Peyer's patch (tissue), 4 donors: ENCODE measurements at regions not wholly inside any gene's neighbourhood (a gene's known extent, or its start where the extent isn't known, plus 50 kb on each side); places are given as distances from the start of the nearest gene placed in this dataset.

Experiments
- DNase-seq, 3 donors: peaks; one replicate each; pipeline ENCODE4 v3.0.0-alpha.2; 2017 to 2019
- H3K27ac ChIP-seq, 4 donors: fragments of 200-600 bp; sonication (generic); one replicate each; pipeline ENCODE4 v1.5.1; 2016 to 2019
- H3K27me3 ChIP-seq, 2 donors: fragments of 200-600 bp; sonication (generic); one replicate each; pipeline ENCODE4 v1.5.1; 2019
- H3K36me3 ChIP-seq, 3 donors: fragments of 200-600 bp; sonication (generic); one replicate each; pipeline ENCODE4 v1.5.1; 2016 to 2019
- H3K4me1 ChIP-seq, 4 donors: fragments of 200-600 bp; sonication (generic); one replicate each; pipeline ENCODE4 v1.5.1; 2016 to 2019
- H3K4me3 ChIP-seq, 4 donors: fragments of 200-600 bp; sonication (generic); 1 replicate in 3 of 4; 2 replicates in 1 of 4; pipeline ENCODE4 v1.5.1; 2016 to 2019; ENCODE audit warnings: mild to moderate bottlenecking in 1 of 4
- H3K9me3 ChIP-seq, 4 donors: fragments of 200-600 bp; sonication (generic); one replicate each; pipeline ENCODE4 v1.5.1; 2016 to 2019; ENCODE audit warnings: mild to moderate bottlenecking in 1 of 4
- POLR2A ChIP-seq, 2 donors: fragments of 450-650 bp; IDR thresholded peaks; one replicate each; pipeline ENCODE4 v1.5.1; 2017; ENCODE audit warnings: antibody characterized with exemption in 2 of 2, mild to moderate bottlenecking in 2 of 2, moderate library complexity in 2 of 2
- TF ChIP-seq, protein P1 (sequence below), 6 experiments: fragments of 450-650 bp in 4 of 6; fragments of 200-600 bp in 2 of 6; sonication (generic) in 1 of 6; IDR thresholded peaks; one replicate each; pipeline ENCODE4 v1.5.1; 2017 to 2019; ENCODE audit warnings: antibody characterized with exemption in 6 of 6, mild to moderate bottlenecking in 3 of 6, moderate library complexity in 1 of 6

DNA sequence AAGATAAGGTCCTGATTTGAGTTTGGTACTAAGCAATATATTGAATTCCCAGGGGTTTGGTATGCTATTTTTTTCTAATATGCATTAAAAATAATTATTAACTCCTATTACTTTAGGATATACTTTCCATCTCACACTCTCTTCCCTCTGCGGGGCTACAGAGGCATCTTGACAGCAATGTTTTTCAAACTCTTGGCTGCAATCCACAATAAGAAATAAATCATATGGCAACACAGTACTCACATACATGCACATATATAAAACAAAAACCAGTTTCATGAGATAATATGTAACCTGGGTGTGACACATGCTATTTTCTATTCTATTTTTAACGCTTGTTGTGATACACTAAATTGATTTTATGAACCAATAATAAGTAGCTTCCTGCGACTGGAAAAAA, 189.5 kb downstream of the UNC5CL start:
- H3K4me1 ChIP-seq, result no peaks in the 10 kb centered on the region
- no peaks in the 10 kb centered on the region for H3K9me3 ChIP-seq
- H3K27ac ChIP-seq, result no peak overlapping the region
- H3K36me3 ChIP-seq, result no peaks in the 10 kb centered on the region
- no peak for TF ChIP-seq POLR2A (IDR thresholded peaks at IDR 0.05)
- TF ChIP-seq, protein P1, sequence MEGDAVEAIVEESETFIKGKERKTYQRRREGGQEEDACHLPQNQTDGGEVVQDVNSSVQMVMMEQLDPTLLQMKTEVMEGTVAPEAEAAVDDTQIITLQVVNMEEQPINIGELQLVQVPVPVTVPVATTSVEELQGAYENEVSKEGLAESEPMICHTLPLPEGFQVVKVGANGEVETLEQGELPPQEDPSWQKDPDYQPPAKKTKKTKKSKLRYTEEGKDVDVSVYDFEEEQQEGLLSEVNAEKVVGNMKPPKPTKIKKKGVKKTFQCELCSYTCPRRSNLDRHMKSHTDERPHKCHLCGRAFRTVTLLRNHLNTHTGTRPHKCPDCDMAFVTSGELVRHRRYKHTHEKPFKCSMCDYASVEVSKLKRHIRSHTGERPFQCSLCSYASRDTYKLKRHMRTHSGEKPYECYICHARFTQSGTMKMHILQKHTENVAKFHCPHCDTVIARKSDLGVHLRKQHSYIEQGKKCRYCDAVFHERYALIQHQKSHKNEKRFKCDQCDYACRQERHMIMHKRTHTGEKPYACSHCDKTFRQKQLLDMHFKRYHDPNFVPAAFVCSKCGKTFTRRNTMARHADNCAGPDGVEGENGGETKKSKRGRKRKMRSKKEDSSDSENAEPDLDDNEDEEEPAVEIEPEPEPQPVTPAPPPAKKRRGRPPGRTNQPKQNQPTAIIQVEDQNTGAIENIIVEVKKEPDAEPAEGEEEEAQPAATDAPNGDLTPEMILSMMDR (IDR thresholded peaks at IDR 0.05), result no peak
- no peak for DNase-seq
- H3K27me3 ChIP-seq, result no peaks in the 10 kb centered on the region
- no peak overlapping the region for H3K4me3 ChIP-seq

DNA sequence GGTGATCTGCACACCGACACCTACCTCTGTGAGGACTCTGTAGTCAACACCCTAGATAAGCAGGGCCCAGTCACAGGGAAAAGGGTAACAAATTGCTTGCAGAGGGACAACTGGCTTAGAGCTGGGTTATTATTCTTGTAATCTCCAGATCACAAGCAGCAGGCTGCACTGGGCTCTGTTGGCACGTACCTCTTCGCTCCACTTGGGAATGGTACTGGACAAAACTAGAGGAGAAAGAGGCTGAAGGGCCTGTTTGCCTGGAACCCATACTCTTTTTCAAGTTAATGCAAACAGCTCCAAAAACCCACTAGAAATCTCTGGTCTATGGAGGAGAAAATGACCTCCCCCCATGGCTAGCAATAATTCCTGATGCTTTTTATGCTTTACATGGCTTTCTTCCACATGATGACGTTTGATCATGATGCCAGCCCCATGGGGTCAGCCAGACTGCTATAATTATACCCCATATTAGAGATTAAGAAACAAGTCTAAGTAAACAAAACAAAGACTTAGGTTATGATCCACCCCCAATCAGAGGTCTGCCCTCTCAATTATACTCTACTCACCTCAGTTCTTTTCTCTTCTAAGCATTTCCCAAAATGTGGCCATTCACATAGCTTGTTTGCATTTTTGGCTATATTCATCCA, 190.0 kb downstream of the UNC5CL start:
- Histone ChIP-seq H3K27ac (no peak overlapping the region), H3K4me3 (no peak overlapping the region), H3K36me3 (no peaks in the 10 kb centered on the region), H3K27me3 (no peaks in the 10 kb centered on the region), H3K9me3 (no peaks in the 10 kb centered on the region), H3K4me1 (no peaks in the 10 kb centered on the region)
- DNase-seq, result no peak
- TF ChIP-seq, protein P1 (IDR thresholded peaks at IDR 0.05), result no peak
- TF ChIP-seq POLR2A (IDR thresholded peaks at IDR 0.05), result no peak

DNA sequence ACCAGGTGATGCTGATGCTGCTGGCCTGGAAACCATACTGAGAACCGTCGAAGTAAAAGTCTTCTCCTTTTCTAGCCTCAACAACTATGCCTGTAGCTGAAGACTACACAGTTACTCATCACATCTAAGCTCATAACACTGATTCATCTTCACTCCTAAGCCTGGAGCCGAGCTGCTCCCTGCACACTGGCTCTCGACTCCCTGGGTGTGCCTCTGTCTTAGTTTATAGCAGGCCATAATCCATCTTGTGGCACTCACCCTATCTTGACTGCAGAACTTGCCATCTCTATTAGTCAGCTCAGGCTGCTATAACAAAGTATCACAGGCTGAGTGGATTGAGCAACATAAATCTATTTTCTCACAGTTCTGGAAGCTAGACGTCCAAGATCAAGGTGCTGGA, 191.0 kb downstream of the UNC5CL start:
- Histone ChIP-seq H3K4me1 (no peaks in the 10 kb centered on the region), H3K4me3 (no peak overlapping the region), H3K9me3 (no peaks in the 10 kb centered on the region), H3K36me3 (no peaks in the 10 kb centered on the region), H3K27me3 (no peaks in the 10 kb centered on the region), H3K27ac (no peak overlapping the region)
- DNase-seq, result no peak
- TF ChIP-seq, protein P1 (IDR thresholded peaks at IDR 0.05), result no peak
- no peak for TF ChIP-seq POLR2A (IDR thresholded peaks at IDR 0.05)

DNA sequence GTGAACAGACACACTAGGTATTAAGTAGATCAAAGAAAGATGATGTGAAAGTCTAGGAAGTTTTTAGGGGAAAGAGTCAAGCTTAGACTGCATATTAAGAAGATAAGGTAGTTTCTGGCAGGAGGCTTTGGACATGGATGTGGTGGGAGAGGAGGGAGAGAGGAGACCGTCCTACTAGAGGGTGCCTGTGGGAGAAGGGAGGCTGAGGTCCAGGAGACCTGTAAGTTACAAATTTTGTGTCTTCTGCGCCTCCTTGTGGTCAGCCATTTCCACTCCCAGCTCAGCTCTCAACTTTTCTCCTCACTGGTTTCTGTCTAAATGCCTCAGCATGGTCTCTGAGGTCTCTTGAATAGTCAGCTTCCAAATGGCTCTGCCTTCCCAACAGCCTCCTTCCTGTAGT, 193.5 kb downstream of the UNC5CL start:
- Histone ChIP-seq H3K27ac (no peak overlapping the region), H3K9me3 (no peaks in the 10 kb centered on the region), H3K4me1 (no peaks in the 10 kb centered on the region), H3K27me3 (no peaks in the 10 kb centered on the region), H3K4me3 (no peak overlapping the region), H3K36me3 (no peaks in the 10 kb centered on the region)
- TF ChIP-seq, protein P1 (IDR thresholded peaks at IDR 0.05), result peak in 4 of 6 experiments; percentile 29 to 41 (median 36)
- TF ChIP-seq POLR2A (IDR thresholded peaks at IDR 0.05), result no peak
- DNase-seq, result no peak

DNA sequence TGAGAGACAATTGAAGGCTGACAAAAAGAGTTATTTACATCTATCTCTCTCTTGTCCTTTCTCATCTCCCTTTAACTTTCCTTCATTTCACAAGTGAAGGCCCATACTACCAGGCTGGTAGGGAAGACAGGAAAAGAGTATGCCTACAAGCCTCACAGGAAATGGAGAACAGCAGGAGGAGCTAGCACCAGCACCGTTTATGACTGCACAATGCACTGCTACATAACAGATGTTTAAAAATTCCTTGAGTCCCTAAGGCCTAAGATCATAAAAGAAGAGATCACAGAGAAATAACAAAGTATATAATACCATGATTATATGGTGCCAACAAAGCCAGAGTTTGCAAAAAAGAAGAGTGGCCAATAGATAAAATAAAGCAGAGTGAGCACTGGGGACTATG, 194.8 kb downstream of the UNC5CL start:
- H3K4me1 ChIP-seq, result no peaks in the 10 kb centered on the region
- no peaks in the 10 kb centered on the region for H3K36me3 ChIP-seq
- no peaks in the 10 kb centered on the region for H3K9me3 ChIP-seq
- H3K27ac ChIP-seq, result no peak overlapping the region
- H3K27me3 ChIP-seq, result no peaks in the 10 kb centered on the region
- H3K4me3 ChIP-seq, result no peak overlapping the region
- DNase-seq, result no peak
- TF ChIP-seq, protein P1 (IDR thresholded peaks at IDR 0.05), result no peak
- no peak for TF ChIP-seq POLR2A (IDR thresholded peaks at IDR 0.05)

DNA sequence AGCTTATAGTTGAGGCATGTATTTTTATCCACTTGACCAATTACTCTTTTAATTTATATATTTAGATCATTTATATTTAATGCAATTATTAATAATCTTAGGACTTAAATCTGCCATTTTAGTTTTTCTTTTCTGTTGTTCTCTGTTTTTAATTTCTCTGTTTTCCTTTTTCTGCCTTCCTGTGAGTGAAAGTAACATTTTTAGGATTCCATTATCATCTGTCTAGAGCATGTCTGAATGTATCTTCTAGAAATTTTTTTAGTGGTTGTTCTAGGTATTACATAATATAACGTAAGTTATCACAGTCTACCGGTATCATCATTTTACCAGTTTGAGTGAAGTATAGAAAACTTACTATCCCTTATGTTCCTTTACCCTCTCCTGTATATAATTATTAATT, 197.3 kb downstream of the UNC5CL start:
- no peaks in the 10 kb centered on the region for H3K9me3 ChIP-seq
- H3K36me3 ChIP-seq, result no peaks in the 10 kb centered on the region
- H3K4me1 ChIP-seq, result no peaks in the 10 kb centered on the region
- DNase-seq, result no peak
- H3K4me3 ChIP-seq, result no peak overlapping the region
- no peak for TF ChIP-seq POLR2A (IDR thresholded peaks at IDR 0.05)
- TF ChIP-seq, protein P1 (IDR thresholded peaks at IDR 0.05), result no peak
- no peaks in the 10 kb centered on the region for H3K27me3 ChIP-seq
- no peak overlapping the region for H3K27ac ChIP-seq
